Spinal cord (tissue), 9 donors: ENCODE measurements at regions not wholly inside any gene's neighbourhood (a gene's known extent, or its start where the extent isn't known, plus 50 kb on each side); places are given as distances from the start of the nearest gene placed in this dataset.
"Not testable (repeated sequence)": the region's sequence is repeated elsewhere in the genome, so short reads cannot be mapped to it uniquely, and the experiment has no call there.

Source experiments
- DNase-seq, 6 donors: peaks; one replicate each; pipeline versions ENCODE4 v3.0.0 to v3.0.0-alpha.2; 2013 to 2015; ENCODE audit warnings: low spot score in 6 of 6, low read depth in 4 of 6
- H3K27ac ChIP-seq: one replicate; pipeline ENCODE4 v1.5.1; 2013; ENCODE audit warnings: low read depth, low read length, control low read depth
- H3K27me3 ChIP-seq: one replicate; pipeline ENCODE4 v1.6.1; 2013; ENCODE audit warnings: low read length; ENCODE audit not compliant: control insufficient read depth, insufficient read depth
- H3K36me3 ChIP-seq: one replicate; pipeline ENCODE4 v1.6.1; 2013; ENCODE audit warnings: low read length; ENCODE audit not compliant: control insufficient read depth, insufficient read depth
- H3K4me1 ChIP-seq: one replicate; pipeline ENCODE4 v1.6.1; 2013; ENCODE audit warnings: low read length; ENCODE audit not compliant: control insufficient read depth, insufficient read depth
- H3K4me3 ChIP-seq: one replicate; pipeline ENCODE4 v1.5.1; 2013; ENCODE audit warnings: low read depth, low read length, control low read depth
- H3K9me3 ChIP-seq: one replicate; pipeline ENCODE4 v1.6.1; 2013; ENCODE audit warnings: low read length; ENCODE audit not compliant: control insufficient read depth, insufficient read depth
- WGBS: methylation state at CpG from one replicate; pipeline ENCODE4 v1.1.5; 2013; ENCODE audit warnings: missing lambda C conversion rate; ENCODE audit not compliant: insufficient coverage; 5-methylcytosine and 5-hydroxymethylcytosine counted together
- donor health status: healthy.

DNA sequence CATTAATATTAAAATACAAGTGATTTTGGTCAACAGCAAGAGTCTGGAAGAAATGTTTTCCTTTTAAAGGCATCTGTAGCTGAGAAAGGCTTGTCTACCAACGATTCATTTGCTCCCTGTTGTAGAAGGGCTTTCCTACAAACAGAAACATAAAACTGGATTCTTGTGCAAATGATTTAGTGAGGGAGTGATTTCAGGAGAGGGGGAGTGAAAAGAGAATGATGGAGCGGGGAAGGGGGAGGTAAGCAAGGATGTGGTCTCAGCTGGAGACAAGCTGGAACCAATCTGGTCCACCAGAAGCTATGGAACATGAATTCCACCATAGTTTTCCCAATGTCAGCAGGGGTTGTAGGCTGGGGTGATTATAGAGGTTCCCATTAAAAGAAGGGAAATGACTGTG, 196.3 kb downstream of the FBXO4 start:
- H3K27ac ChIP-seq = no peak overlapping the region
- no peak for DNase-seq
- H3K9me3 ChIP-seq = no peaks in the 10 kb centered on the region
- no peaks in the 10 kb centered on the region for H3K4me1 ChIP-seq
- no peak overlapping the region for H3K4me3 ChIP-seq
- WGBS = 100% methylated on average over 1 of the region's 2 CpGs
- H3K36me3 ChIP-seq = no peaks in the 10 kb centered on the region
- no peaks in the 10 kb centered on the region for H3K27me3 ChIP-seq

DNA sequence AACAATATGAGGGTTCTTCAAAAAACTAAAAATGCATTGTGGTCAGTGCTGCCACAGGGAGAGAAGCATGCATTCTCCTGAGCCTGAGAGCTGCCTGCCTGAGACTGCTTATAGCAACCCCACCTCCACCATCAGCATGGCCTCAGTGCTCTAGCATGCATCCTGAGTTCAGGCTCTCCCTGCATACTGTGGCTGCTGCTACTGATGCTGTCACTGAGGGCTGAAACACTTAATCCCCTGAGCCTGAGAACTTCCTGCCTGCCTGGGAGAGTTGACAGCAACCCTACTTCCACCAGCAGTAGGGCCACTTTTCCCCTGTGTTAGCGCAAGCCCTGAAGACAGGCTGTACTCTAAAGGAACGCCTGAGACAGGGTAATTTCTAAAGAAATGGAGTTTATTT, 206.0 kb downstream of the FBXO4 start:
- 86% methylated on average over 2 of the region's 2 CpGs for WGBS
- H3K4me1 ChIP-seq = no peaks in the 10 kb centered on the region

DNA sequence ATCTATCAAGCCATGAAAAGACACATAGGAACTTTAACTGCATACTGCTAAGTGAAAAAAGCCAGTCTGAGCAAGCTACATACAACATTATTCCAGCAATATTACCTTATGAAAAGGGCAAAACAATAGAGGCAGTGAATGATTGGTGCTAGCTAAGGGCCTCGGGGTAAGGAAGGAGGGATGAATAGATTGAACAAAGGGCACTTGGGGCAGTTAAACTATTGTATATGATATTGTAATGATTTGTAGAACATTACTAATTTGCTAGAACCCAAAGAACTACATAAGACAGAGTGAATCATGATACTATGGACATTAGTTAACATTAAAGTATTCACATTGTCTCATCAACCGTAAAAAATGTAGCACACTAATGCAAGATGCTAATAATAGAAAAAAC, 218.3 kb downstream of the FBXO4 start:
- peaks cover 2% of the 10 kb centered on the region for H3K9me3 ChIP-seq
- no peak for DNase-seq
- H3K27ac ChIP-seq = no peak overlapping the region
- H3K27me3 ChIP-seq = no peaks in the 10 kb centered on the region
- no CpG with 5 or more reads among the region's 2 CpGs for WGBS
- H3K4me3 ChIP-seq = no peak overlapping the region
- no peaks in the 10 kb centered on the region for H3K36me3 ChIP-seq
- no peaks in the 10 kb centered on the region for H3K4me1 ChIP-seq

More for the DNA sequence above, 206.0 kb downstream of the FBXO4 start:
- Histone ChIP-seq H3K4me3 (no peak overlapping the region), H3K9me3 (no peaks in the 10 kb centered on the region), H3K36me3 (no peaks in the 10 kb centered on the region), H3K27me3 (no peaks in the 10 kb centered on the region), H3K27ac (no peak overlapping the region)
- DNase-seq = no peak

DNA sequence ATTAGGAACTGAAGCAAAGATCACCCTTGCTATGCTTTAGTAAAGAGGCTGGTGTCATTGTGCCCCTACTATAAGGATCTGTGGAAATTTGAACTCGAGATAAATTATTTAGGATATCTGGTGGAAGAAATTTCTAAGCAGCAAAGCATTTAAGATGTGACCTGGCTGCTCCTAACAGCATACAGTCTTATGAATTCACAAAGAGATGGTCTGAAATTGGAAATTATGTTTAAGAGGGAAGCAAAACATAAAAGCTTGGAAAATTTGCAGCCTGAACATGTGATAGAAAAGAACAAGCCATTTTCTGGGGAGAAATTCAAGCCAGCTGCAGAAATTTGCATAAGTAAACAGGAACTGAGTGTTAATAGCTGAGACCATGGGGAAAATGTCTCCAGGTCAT, 223.7 kb downstream of the FBXO4 start:
- Histone ChIP-seq H3K9me3 (peaks cover 16% of the 10 kb centered on the region), H3K36me3 (no peaks in the 10 kb centered on the region), H3K4me3 (no peak overlapping the region), H3K27me3 (no peaks in the 10 kb centered on the region), H3K27ac (no peak overlapping the region), H3K4me1 (no peaks in the 10 kb centered on the region)
- 33% methylated on average over 1 of the region's 1 CpG for WGBS
- no peak for DNase-seq

DNA sequence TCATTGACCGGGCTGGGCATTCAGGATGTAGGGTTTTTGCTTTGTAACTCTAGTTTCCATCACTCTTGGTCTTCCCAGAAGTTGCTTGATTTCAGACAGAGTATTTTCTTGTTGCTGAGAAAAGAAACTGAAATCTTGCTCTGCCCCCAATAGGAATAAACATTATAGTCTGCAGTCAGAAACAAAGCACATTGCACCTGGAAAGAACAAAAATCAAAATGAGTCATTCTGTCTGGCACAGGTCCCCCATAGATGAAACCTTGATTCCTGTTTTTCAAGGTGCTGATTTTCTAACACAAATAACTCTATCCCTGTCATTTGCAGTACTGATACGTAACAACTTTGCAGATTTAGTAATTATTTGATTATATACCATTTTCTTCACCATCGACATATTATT, 232.1 kb downstream of the FBXO4 start:
- WGBS = no CpG with 5 or more reads among the region's 3 CpGs
- no peak overlapping the region for H3K4me3 ChIP-seq

DNA sequence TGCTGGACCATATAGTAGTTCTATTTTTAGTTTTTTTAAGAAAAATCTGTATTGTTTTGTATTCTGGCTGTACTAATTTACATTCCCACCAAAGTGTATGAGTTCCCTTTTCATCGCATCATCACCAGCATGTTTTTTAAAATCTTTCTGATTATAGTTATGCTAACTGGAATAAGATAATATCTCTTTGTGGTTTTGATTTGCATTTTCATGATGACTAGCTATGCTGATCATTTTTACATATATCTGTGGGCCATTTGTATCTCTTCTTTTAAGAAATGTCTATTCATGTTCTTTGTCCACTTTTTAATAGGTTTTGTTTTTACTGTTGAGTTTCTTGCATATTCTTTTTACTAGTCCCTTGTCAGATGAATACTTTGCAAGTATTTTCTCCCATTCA, 238.0 kb downstream of the FBXO4 start:
- no CpG with 5 or more reads among the region's 1 CpG for WGBS
- no peaks in the 10 kb centered on the region for H3K9me3 ChIP-seq
- H3K27me3 ChIP-seq = no peaks in the 10 kb centered on the region
- no peaks in the 10 kb centered on the region for H3K4me1 ChIP-seq
- H3K36me3 ChIP-seq = no peaks in the 10 kb centered on the region
- DNase-seq = no peak
- H3K27ac ChIP-seq = no peak overlapping the region
- H3K4me3 ChIP-seq = no peak overlapping the region

More for the DNA sequence above, 232.1 kb downstream of the FBXO4 start:
- no peaks in the 10 kb centered on the region for H3K4me1 ChIP-seq
- no peak overlapping the region for H3K27ac ChIP-seq
- no peak for DNase-seq
- H3K36me3 ChIP-seq = no peaks in the 10 kb centered on the region
- H3K9me3 ChIP-seq = no peaks in the 10 kb centered on the region
- no peaks in the 10 kb centered on the region for H3K27me3 ChIP-seq

DNA sequence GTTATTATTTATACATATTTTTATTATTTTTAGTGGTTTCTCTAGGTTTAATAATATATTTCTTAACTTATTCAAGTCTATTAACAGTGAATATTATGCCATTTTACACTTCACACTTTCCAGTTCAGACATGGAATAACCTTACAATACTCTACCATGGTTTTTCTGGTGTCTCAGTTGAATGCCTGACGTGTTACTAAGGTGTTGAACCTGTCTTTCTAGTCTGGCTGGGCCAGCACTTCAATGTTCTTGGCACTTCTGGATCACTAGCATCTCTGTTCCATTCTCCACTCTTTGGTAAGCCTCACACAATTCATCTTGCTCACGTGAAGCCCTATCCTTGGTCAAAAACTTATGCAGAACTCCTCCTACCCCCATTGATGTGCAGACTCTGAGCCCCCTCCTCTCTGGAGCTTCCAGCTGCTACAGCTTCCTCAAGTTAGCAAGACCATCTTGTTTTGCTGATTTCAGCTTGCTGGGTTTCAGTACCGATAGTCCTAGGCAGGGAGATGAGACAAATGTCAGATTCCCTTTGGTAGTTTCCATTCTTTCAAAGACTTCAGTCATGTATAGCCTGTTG, 243.1 kb downstream of the FBXO4 start:
- no peak overlapping the region for H3K4me3 ChIP-seq
- no peaks in the 10 kb centered on the region for H3K4me1 ChIP-seq
- no peaks in the 10 kb centered on the region for H3K27me3 ChIP-seq
- no peaks in the 10 kb centered on the region for H3K36me3 ChIP-seq
- no peak overlapping the region for H3K27ac ChIP-seq
- H3K9me3 ChIP-seq = no peaks in the 10 kb centered on the region
- 71% methylated on average over 2 of the region's 3 CpGs for WGBS
- DNase-seq = no peak

DNA sequence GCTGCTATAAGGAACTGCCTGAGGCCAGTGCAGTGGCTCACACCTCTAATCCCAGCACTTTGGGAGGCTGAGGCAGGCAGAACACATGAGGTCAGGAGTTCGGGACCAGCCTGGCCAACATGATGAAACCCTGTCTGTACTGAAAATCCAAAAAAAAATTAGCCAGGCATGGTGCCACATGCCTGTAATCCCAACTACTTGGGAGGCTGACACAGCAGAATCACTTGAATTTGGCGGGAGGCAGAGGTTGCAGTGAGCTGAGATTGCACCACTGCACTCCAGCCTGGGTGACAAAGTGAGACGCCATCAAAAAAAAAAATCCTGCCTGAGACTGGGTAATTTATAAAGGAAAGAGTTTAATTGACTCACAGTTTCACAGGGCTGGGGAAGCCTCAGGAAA, 247.1 kb upstream of the GHR start:
- not testable (repeated sequence) for H3K4me3 ChIP-seq, DNase-seq, H3K4me1 ChIP-seq, H3K27me3 ChIP-seq, H3K36me3 ChIP-seq, H3K9me3 ChIP-seq, H3K27ac ChIP-seq
- 93% methylated on average over 3 of the region's 3 CpGs for WGBS

DNA sequence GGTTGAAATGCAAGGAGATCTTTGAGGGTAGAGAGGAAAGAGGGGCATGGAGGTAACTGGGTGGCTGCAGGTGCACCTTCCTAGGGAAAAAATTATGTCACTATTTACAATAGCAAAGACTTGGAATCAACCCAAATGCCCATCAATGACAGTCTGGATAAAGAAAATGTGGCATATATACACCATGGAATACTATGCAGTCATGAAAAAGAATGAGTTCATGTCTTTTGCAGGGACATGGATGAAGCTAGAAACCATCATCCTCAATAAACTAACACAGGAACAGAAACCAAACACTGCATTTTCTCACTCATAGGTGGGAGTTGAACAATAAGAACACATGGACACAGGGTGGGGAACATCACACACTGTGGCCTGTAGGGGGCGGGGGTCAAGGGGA, 243.4 kb upstream of the GHR start:
- H3K27me3 ChIP-seq, DNase-seq, H3K9me3 ChIP-seq, H3K27ac ChIP-seq, H3K4me1 ChIP-seq, H3K4me3 ChIP-seq, H3K36me3 ChIP-seq: not testable (repeated sequence)
- WGBS = no CpG with 5 or more reads among the region's 1 CpG

DNA sequence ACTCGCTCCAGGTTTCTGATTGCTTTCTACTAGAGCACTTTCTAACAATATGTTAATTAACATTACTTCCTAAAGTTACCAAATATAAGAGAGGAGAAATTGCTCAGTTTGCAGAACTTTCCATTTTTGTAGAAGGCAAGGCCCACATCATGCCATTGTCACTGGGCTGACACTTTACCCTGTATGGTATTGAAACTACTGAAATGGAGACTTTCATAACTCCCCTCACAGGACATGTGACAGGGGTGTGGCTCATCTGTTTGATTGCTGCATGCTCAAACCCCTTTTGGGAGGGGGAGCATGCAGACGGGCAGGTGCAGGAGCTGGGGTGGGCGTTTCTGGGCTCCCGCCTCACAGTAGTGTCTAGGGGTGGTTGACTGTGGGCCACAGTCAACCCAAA, 206.3 kb upstream of the GHR start:
- Histone ChIP-seq H3K27ac (no peak overlapping the region), H3K4me1 (no peaks in the 10 kb centered on the region), H3K36me3 (no peaks in the 10 kb centered on the region), H3K4me3 (no peak overlapping the region), H3K27me3 (no peaks in the 10 kb centered on the region), H3K9me3 (no peaks in the 10 kb centered on the region)
- WGBS = 94% methylated on average over 3 of the region's 4 CpGs
- DNase-seq = no peak
